Lower leg skin (tissue), 4 donors: ENCODE measurements at regions not wholly inside any gene's neighbourhood (a gene's known extent, or its start where the extent isn't known, plus 50 kb on each side); places are given as distances from the start of the nearest gene placed in this dataset.

Source experiments
- DNase-seq, 2 donors: peaks; one replicate each; pipeline ENCODE4 v3.0.0-alpha.2; 2019; ENCODE audit warnings: low spot score in 2 of 2
- H3K4me3 ChIP-seq: fragments of 200-600 bp; sonication (generic); 2 replicates; pipeline ENCODE4 v1.5.1; 2017; ENCODE audit warnings: mild to moderate bottlenecking, low read depth; ENCODE audit not compliant: poor library complexity, severe bottlenecking
- POLR2A ChIP-seq, 2 donors: fragments of 450-650 bp; IDR thresholded peaks; one replicate each; pipeline ENCODE4 v1.6.1; 2016 to 2017; ENCODE audit warnings: antibody characterized with exemption in 2 of 2, mild to moderate bottlenecking in 1 of 2, moderate library complexity in 1 of 2
- WGBS, 2 donors: methylation state at CpG; one replicate each; pipeline ENCODE4 v1.1.5; 2018; 5-methylcytosine and 5-hydroxymethylcytosine counted together
- intact Hi-C: fragments of 100-400 bp; cut with DNase I; formaldehyde crosslinking; loops from one replicate; pipeline ENCODE4 v1.15.0; 2023; ENCODE audit warnings: low total_unique reads
- TF ChIP-seq, protein P1 (sequence below), 3 donors: fragments of 450-650 bp; IDR thresholded peaks; one replicate each; pipeline ENCODE4 v1.5.1; 2016; ENCODE audit warnings: antibody characterized with exemption in 3 of 3, mild to moderate bottlenecking in 3 of 3, moderate library complexity in 2 of 3

DNA sequence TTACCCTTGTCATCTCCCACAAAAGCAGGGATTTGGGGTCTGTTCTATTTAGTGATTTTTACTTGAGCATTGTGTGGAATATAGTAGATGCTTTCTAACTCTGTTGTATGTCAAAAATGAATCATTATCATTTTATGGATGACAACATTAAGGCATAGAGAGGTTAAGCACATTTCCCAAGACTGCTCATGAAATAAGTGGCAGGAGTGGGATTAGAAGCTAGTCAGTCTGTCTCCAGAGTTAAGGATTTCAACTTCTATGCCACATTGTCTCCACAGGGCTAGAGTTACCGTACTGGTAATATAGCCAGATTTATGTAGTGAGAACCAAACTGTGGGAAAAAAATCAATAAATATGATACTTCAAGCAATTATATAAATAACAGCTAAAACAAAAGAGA, 170.6 kb upstream of the DCN start:
- no peak for DNase-seq
- no peak for TF ChIP-seq POLR2A (IDR thresholded peaks at IDR 0.05)
- TF ChIP-seq, protein P1, sequence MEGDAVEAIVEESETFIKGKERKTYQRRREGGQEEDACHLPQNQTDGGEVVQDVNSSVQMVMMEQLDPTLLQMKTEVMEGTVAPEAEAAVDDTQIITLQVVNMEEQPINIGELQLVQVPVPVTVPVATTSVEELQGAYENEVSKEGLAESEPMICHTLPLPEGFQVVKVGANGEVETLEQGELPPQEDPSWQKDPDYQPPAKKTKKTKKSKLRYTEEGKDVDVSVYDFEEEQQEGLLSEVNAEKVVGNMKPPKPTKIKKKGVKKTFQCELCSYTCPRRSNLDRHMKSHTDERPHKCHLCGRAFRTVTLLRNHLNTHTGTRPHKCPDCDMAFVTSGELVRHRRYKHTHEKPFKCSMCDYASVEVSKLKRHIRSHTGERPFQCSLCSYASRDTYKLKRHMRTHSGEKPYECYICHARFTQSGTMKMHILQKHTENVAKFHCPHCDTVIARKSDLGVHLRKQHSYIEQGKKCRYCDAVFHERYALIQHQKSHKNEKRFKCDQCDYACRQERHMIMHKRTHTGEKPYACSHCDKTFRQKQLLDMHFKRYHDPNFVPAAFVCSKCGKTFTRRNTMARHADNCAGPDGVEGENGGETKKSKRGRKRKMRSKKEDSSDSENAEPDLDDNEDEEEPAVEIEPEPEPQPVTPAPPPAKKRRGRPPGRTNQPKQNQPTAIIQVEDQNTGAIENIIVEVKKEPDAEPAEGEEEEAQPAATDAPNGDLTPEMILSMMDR (IDR thresholded peaks at IDR 0.05) = no peak
- 94 to 97% methylated on average over 1 of the region's 1 CpG for WGBS, 2 donors
- H3K4me3 ChIP-seq = no peak overlapping the region
- intact Hi-C loops = loop anchor here (10.0 kb wide), 1 partner anchor 378 kb away; no protein-coding TSS in a partner anchor

DNA sequence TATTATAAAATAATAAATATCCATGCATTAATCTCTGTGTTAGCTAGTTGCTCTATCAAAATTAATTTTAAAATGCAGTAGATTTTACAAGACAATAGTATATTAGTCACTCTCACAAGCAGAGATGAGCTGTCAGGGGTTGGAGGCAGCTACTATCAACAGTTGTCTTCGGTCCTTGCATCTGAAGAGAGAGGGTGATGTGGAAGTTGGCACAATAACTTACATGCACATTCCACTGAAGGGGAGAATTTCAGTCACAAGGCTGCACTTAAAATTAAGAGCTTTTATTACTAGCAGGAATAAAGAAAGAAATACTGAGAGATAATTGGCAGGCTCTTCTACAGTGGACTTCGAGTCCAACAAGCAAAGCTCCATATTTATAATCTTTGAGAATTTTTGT, 166.9 kb upstream of the DCN start:
- 57 to 60% methylated on average over 2 of the region's 2 CpGs for WGBS, 2 donors
- intact Hi-C loops = no loop called here
- H3K4me3 ChIP-seq = no peak overlapping the region
- no peak for TF ChIP-seq POLR2A (IDR thresholded peaks at IDR 0.05)
- TF ChIP-seq, protein P1 (IDR thresholded peaks at IDR 0.05) = no peak
- DNase-seq = no peak

DNA sequence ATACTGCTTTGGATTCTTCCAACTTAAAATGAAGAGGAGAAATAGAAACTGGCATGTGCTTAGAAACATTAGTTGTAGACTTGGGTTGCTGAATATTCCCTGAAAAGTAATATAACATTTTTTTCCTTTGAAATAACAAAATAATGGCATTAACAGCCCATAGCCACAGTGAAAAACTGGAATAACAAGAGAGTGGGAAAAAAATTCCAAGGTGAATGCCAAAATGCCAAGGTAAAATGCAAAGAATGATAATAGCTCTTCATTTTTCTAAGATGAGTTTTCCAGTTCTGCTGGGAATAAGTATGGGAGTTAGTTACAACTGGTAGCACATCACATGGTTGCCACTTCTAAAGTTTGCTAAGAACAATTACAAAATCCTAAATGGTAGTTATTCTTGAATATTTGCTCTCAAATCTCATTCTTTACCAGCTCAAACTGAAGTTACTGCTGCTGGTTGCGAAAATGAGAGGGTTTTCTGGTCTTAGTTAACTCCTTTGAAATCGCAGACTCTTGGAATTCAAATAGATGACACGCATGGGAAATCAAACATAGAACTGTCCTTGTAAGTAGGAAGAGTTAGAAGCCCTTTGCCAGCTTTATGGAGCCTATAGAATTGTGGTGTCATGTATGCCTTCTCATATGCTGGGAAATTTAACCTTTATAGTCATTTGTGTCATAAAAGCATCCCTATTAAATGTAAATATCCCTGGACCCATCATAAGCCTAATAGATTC, 165.0 kb upstream of the DCN start:
- no peak for TF ChIP-seq POLR2A (IDR thresholded peaks at IDR 0.05)
- TF ChIP-seq, protein P1 (IDR thresholded peaks at IDR 0.05) = no peak
- WGBS, 2 donors = 75 to 76% methylated on average over 3 of the region's 3 CpGs
- no peak overlapping the region for H3K4me3 ChIP-seq
- DNase-seq = no peak
- intact Hi-C loops = no loop called here

DNA sequence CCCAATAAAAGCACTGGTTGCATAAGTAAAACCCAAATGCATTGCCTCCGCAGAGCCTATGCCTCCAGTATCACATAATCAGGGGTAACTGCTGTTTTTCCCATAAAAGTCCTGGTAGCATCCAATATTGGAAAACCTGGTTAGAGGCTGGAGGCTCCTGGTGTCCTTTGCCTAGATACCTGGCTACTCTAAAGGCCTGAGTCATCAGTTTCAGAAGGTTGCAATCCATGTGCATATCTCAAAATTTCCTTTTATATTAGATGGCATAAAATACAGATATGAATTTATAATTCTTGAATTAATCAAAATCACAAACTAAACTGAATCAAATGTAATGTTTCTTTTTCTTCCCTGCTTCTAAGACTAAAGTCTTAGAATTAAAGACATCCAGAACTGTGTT, 164.2 kb upstream of the DCN start:
- WGBS, 2 donors = 100% methylated on average over 1 of the region's 1 CpG
- DNase-seq = no peak
- intact Hi-C loops = no loop called here
- H3K4me3 ChIP-seq = no peak overlapping the region
- TF ChIP-seq POLR2A (IDR thresholded peaks at IDR 0.05) = no peak
- TF ChIP-seq, protein P1 (IDR thresholded peaks at IDR 0.05) = no peak

DNA sequence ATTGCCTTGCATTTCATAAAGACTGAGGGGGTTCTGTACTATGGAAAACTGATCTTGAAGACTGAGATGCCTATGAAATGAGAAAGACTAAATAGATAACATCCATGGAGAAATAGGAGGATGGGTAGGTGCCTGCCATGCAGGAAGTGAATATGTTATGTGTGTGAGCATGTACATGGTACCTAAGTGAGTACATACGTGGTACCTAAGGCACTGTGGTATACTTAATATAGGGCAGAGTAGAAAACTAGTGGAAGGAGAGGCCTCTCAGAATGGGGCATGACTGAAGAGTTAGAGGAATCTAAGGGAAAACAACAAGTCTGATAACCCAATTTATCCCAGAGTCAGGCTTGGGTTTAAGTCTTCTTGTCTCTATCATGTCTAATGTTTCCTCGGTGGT, 161.8 kb upstream of the DCN start:
- no peak for TF ChIP-seq POLR2A (IDR thresholded peaks at IDR 0.05)
- TF ChIP-seq, protein P1 (IDR thresholded peaks at IDR 0.05) = no peak
- intact Hi-C loops = no loop called here
- no peak overlapping the region for H3K4me3 ChIP-seq
- no peak for DNase-seq
- WGBS, 2 donors = 90 to 93% methylated on average over 2 of the region's 2 CpGs

DNA sequence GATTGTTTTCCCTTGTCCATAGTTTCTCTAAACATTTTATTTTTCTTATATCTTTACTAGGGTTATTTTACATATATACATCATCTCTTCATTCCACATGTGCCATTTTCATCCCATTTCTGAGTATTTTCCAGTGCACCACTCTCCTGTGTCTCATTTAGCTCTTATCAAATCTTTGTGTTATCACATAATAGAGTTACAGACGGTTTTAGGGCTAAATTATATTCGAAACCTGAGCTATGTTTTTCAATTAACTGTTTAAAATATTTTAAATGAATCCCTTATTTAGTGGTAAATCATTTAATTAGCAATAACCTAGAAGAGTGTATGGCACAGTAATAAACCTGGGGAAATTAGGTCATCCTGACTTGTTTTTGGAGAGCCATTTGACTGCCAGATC, 160.4 kb upstream of the DCN start:
- no peak overlapping the region for H3K4me3 ChIP-seq
- 90 to 95% methylated on average over 2 of the region's 2 CpGs for WGBS, 2 donors
- intact Hi-C loops = no loop called here
- TF ChIP-seq, protein P1 (IDR thresholded peaks at IDR 0.05) = no peak
- TF ChIP-seq POLR2A (IDR thresholded peaks at IDR 0.05) = no peak
- no peak for DNase-seq
